H9 (cell line): ENCODE measurements at regions not wholly inside any gene's neighbourhood (a gene's known extent, or its start where the extent isn't known, plus 50 kb on each side); places are given as distances from the start of the nearest gene placed in this dataset.

Source experiments
- DNase-seq: peaks from one replicate; pipeline ENCODE4 v3.0.0-alpha.2; 2017
- H2AFZ ChIP-seq: one replicate; pipeline ENCODE4 v1.6.1; 2013; ENCODE audit warnings: mild to moderate bottlenecking, low read length, control low read depth, moderate library complexity
- H2AK5ac ChIP-seq: 2 replicates; pipeline ENCODE4 v1.6.1; 2013; ENCODE audit warnings: low read length, control low read depth, mixed read lengths; ENCODE audit not compliant: insufficient read length
- H2BK120ac ChIP-seq: one replicate; pipeline ENCODE4 v1.6.1; 2013; ENCODE audit warnings: low read depth, mild to moderate bottlenecking, low read length, control low read depth, inconsistent platforms; ENCODE audit not compliant: poor library complexity, severe bottlenecking
- H2BK12ac ChIP-seq: 2 replicates; pipeline ENCODE4 v1.6.1; 2013; ENCODE audit warnings: low read length, control low read depth, mixed read lengths, low read depth; ENCODE audit not compliant: insufficient read length
- H2BK15ac ChIP-seq: 2 replicates; pipeline ENCODE4 v1.6.1; 2013; ENCODE audit warnings: low read depth, low read length, control low read depth
- H2BK20ac ChIP-seq: one replicate; pipeline ENCODE4 v1.6.1; 2013; ENCODE audit warnings: low read depth, mild to moderate bottlenecking, low read length, control low read depth, inconsistent platforms; ENCODE audit not compliant: poor library complexity, severe bottlenecking
- H2BK5ac ChIP-seq: 2 replicates; pipeline ENCODE4 v1.6.1; 2013; ENCODE audit warnings: low read length, control low read depth, mixed read lengths; ENCODE audit not compliant: insufficient read length
- H3K14ac ChIP-seq: 2 replicates; pipeline ENCODE4 v1.6.1; 2013; ENCODE audit warnings: low read length, control low read depth; ENCODE audit not compliant: insufficient read depth
- H3K18ac ChIP-seq: 2 replicates; pipeline ENCODE4 v1.6.1; 2013; ENCODE audit warnings: low read depth, mild to moderate bottlenecking, mixed read lengths, low read length, control low read depth; ENCODE audit not compliant: insufficient read length
- H3K23ac ChIP-seq: 2 replicates; pipeline ENCODE4 v1.6.1; 2013; ENCODE audit warnings: low read length, control low read depth, mixed read lengths, low read depth; ENCODE audit not compliant: insufficient read length
- H3K23me2 ChIP-seq: 2 replicates; pipeline ENCODE4 v1.6.1; 2013; ENCODE audit warnings: low read depth, mild to moderate bottlenecking, mixed read lengths, low read length, control low read depth; ENCODE audit not compliant: insufficient read length, poor library complexity, severe bottlenecking
- H3K27ac ChIP-seq: 2 replicates; pipeline ENCODE4 v1.5.1; 2013; ENCODE audit warnings: low read length, control low read depth, mixed read lengths, low read depth; ENCODE audit not compliant: insufficient read length
- H3K27me3 ChIP-seq: 2 replicates; pipeline ENCODE4 v1.6.1; 2013; ENCODE audit warnings: low read length, control low read depth, inconsistent platforms; ENCODE audit not compliant: insufficient read depth
- H3K4ac ChIP-seq: 2 replicates; pipeline ENCODE4 v1.6.1; 2013; ENCODE audit warnings: low read depth, mild to moderate bottlenecking, control low read depth, inconsistent platforms, low read length, moderate library complexity
- H3K4me1 ChIP-seq: 2 replicates; pipeline ENCODE4 v1.6.1; 2013; ENCODE audit warnings: low read length, control low read depth, inconsistent platforms; ENCODE audit not compliant: insufficient read depth
- H3K4me2 ChIP-seq: 2 replicates; pipeline ENCODE4 v1.6.1; 2013; ENCODE audit warnings: low read length, control low read depth, mixed read lengths; ENCODE audit not compliant: insufficient read length, insufficient read depth
- H3K56ac ChIP-seq: 2 replicates; pipeline ENCODE4 v1.6.1; 2013; ENCODE audit warnings: low read depth, mild to moderate bottlenecking, mixed read lengths, low read length, control low read depth; ENCODE audit not compliant: insufficient read length
- H3K79me1 ChIP-seq: 2 replicates; pipeline ENCODE4 v1.6.1; 2013; ENCODE audit warnings: low read depth, mild to moderate bottlenecking, moderate library complexity, low read length, control low read depth, inconsistent platforms; ENCODE audit not compliant: insufficient read depth, poor library complexity, severe bottlenecking
- H3K79me2 ChIP-seq: 2 replicates; pipeline ENCODE4 v1.6.1; 2013; ENCODE audit warnings: low read length, control low read depth, inconsistent platforms; ENCODE audit not compliant: insufficient read depth
- H3K9ac ChIP-seq: 2 replicates; pipeline ENCODE4 v1.6.1; 2013; ENCODE audit warnings: low read length, control low read depth, mixed read lengths; ENCODE audit not compliant: insufficient read length; ENCODE audit errors: extremely low read depth
- H3K9me3 ChIP-seq: one replicate; pipeline ENCODE4 v1.6.1; 2013; ENCODE audit warnings: low read depth, low read length, inconsistent platforms; ENCODE audit not compliant: control insufficient read depth
- H3T11ph ChIP-seq: one replicate; pipeline ENCODE4 v1.6.1; 2013; ENCODE audit warnings: mild to moderate bottlenecking, low read length, control low read depth, inconsistent platforms
- H4K20me1 ChIP-seq: one replicate; pipeline ENCODE4 v1.6.1; 2013; ENCODE audit not compliant: control insufficient read depth, insufficient read length, insufficient read depth
- H4K5ac ChIP-seq: 2 replicates; pipeline ENCODE4 v1.6.1; 2013; ENCODE audit warnings: low read depth, mild to moderate bottlenecking, mixed read lengths, low read length, control low read depth; ENCODE audit not compliant: insufficient read length
- H4K8ac ChIP-seq: replicated peaks from 2 replicates; pipeline ENCODE4 v1.6.1; 2013; ENCODE audit warnings: low read length, control low read depth, mixed read lengths, low read depth; ENCODE audit not compliant: insufficient read length
- H4K91ac ChIP-seq: 2 replicates; pipeline ENCODE4 v1.6.1; 2013; ENCODE audit warnings: low read depth, mild to moderate bottlenecking, moderate library complexity, mixed read lengths, low read length, control low read depth; ENCODE audit not compliant: insufficient read length
- H3K27ac Mint-ChIP-seq, 3 experiments: 2 replicates in 2 of 3; 3 replicates in 1 of 3; pipeline ENCODE4 v1.8.0; 2020 to 2021; ENCODE audit warnings: mixed read lengths in 3 of 3, mild to moderate bottlenecking in 1 of 3, moderate library complexity in 1 of 3
- H3K27me3 Mint-ChIP-seq: 2 replicates; pipeline ENCODE4 v1.8.0; 2021; ENCODE audit warnings: low read depth, mild to moderate bottlenecking, moderate library complexity, mixed read lengths
- H3K36me3 Mint-ChIP-seq, 3 experiments: 2 replicates in 2 of 3; 3 replicates in 1 of 3; pipeline ENCODE4 v1.8.0; 2020 to 2021; ENCODE audit warnings: low read depth in 3 of 3, mixed read lengths in 3 of 3; ENCODE audit not compliant: insufficient read depth in 1 of 3
- H3K4me1 Mint-ChIP-seq, 2 experiments: 2 replicates each; pipeline ENCODE4 v1.8.0; 2020; ENCODE audit warnings: mixed read lengths in 2 of 2
- H3K4me3 Mint-ChIP-seq, 2 experiments: 2 replicates in 1 of 2; 3 replicates in 1 of 2; pipeline ENCODE4 v1.8.0; 2020 to 2021; ENCODE audit warnings: mild to moderate bottlenecking in 2 of 2, mixed read lengths in 2 of 2, moderate library complexity in 1 of 2
- H3K9me3 Mint-ChIP-seq, 2 experiments: 2 replicates in 1 of 2; 3 replicates in 1 of 2; pipeline ENCODE4 v1.8.0; 2020; ENCODE audit warnings: mild to moderate bottlenecking in 2 of 2, mixed read lengths in 2 of 2, moderate library complexity in 1 of 2
- WGBS: extraction: QIAGEN DNeasy Blood & Tissue Kit; methylation state at CpG from one replicate; pipeline ENCODE4 v1.1.7; 2013; ENCODE audit warnings: missing lambda C conversion rate, low lambda C conversion rate, mixed read lengths; ENCODE audit not compliant: insufficient read length; ENCODE audit errors: extremely low coverage; 5-methylcytosine and 5-hydroxymethylcytosine counted together
- TF ChIP-seq, protein P1 (sequence below): fragments of 200-600 bp; sonication (generic); conservative IDR thresholded peaks from 3 replicates; pipeline ENCODE4 v1.8.0; 2021; ENCODE audit warnings: antibody characterized with exemption, mild to moderate bottlenecking

GRCh38 chr15:98582900-98583554, 65.3 kb upstream of the IGF1R start:
- H3K9ac ChIP-seq: no peak overlapping the region
- no peaks in the 10 kb centered on the region for H3K23me2 ChIP-seq
- no peaks in the 10 kb centered on the region for H3K27me3 ChIP-seq
- no peak overlapping the region for H2BK12ac ChIP-seq
- H4K8ac ChIP-seq: no peak overlapping the region
- no peak overlapping the region for H3K4ac ChIP-seq
- no peak overlapping the region for H2BK5ac ChIP-seq
- H3K18ac ChIP-seq: no peak overlapping the region
- no peak overlapping the region for H2BK15ac ChIP-seq
- no peaks in the 10 kb centered on the region for H3K79me1 ChIP-seq
- H3K36me3 Mint-ChIP-seq: 0 out of 7 replicates have a peak, but pooled peaks cover 0 to 1% (median 0%) of the 10 kb centered on the region in 3 experiments
- H3K9me3 ChIP-seq: no peaks in the 10 kb centered on the region
- no peak overlapping the region for H4K5ac ChIP-seq
- H3K23ac ChIP-seq: no peak overlapping the region
- DNase-seq: no peak
- no peak overlapping the region for H4K91ac ChIP-seq
- peaks cover 2% of the 10 kb centered on the region for H3K27me3 Mint-ChIP-seq
- H2BK120ac ChIP-seq: no peak overlapping the region
- H3K4me3 Mint-ChIP-seq: no peak overlapping the region
- no peak overlapping the region for H3T11ph ChIP-seq
- no peak overlapping the region for H3K27ac ChIP-seq
- TF ChIP-seq, protein P1, sequence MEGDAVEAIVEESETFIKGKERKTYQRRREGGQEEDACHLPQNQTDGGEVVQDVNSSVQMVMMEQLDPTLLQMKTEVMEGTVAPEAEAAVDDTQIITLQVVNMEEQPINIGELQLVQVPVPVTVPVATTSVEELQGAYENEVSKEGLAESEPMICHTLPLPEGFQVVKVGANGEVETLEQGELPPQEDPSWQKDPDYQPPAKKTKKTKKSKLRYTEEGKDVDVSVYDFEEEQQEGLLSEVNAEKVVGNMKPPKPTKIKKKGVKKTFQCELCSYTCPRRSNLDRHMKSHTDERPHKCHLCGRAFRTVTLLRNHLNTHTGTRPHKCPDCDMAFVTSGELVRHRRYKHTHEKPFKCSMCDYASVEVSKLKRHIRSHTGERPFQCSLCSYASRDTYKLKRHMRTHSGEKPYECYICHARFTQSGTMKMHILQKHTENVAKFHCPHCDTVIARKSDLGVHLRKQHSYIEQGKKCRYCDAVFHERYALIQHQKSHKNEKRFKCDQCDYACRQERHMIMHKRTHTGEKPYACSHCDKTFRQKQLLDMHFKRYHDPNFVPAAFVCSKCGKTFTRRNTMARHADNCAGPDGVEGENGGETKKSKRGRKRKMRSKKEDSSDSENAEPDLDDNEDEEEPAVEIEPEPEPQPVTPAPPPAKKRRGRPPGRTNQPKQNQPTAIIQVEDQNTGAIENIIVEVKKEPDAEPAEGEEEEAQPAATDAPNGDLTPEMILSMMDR: no peak
- H3K4me2 ChIP-seq: no peak overlapping the region
- H3K4me1 ChIP-seq: peaks cover 3% of the 10 kb centered on the region; the same call in 1 of the 2 replicates
- no peaks in the 10 kb centered on the region for H3K79me2 ChIP-seq
- no peak overlapping the region for H3K56ac ChIP-seq
- H4K20me1 ChIP-seq: no peaks in the 10 kb centered on the region
- H2BK20ac ChIP-seq: no peak overlapping the region
- no peak overlapping the region for H3K14ac ChIP-seq
- H2AFZ ChIP-seq: no peak overlapping the region
- H3K9me3 Mint-ChIP-seq: peaks cover 0 to 4% of the 10 kb centered on the region in 2 experiments; a peak in 1 of 5 replicates
- no peak overlapping the region for H3K27ac Mint-ChIP-seq
- WGBS: no CpG with 5 or more reads among the region's 6 CpGs
- H2AK5ac ChIP-seq: no peak overlapping the region
- peaks cover 12 to 22% of the 10 kb centered on the region in 2 experiments for H3K4me1 Mint-ChIP-seq
